ENCODE measurements at regions not wholly inside any gene's neighbourhood (a gene's known extent, or its start where the extent isn't known, plus 50 kb on each side); places are given as distances from the start of the nearest gene placed in this dataset.

GRCh38 chr2:15789381-15790062 lies 150.8 kb upstream of the MYCN start:
- TF ChIP-seq, protein P1, sequence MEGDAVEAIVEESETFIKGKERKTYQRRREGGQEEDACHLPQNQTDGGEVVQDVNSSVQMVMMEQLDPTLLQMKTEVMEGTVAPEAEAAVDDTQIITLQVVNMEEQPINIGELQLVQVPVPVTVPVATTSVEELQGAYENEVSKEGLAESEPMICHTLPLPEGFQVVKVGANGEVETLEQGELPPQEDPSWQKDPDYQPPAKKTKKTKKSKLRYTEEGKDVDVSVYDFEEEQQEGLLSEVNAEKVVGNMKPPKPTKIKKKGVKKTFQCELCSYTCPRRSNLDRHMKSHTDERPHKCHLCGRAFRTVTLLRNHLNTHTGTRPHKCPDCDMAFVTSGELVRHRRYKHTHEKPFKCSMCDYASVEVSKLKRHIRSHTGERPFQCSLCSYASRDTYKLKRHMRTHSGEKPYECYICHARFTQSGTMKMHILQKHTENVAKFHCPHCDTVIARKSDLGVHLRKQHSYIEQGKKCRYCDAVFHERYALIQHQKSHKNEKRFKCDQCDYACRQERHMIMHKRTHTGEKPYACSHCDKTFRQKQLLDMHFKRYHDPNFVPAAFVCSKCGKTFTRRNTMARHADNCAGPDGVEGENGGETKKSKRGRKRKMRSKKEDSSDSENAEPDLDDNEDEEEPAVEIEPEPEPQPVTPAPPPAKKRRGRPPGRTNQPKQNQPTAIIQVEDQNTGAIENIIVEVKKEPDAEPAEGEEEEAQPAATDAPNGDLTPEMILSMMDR (IDR thresholded peaks at IDR 0.05; ENCODE audit: extremely low read depth, missing control alignments) = no peak
- no peak for DNase-seq (ENCODE audit: low spot score)

- DNase-seq (ENCODE audit: low spot score) = no peak
- TF ChIP-seq, protein P1 (IDR thresholded peaks at IDR 0.05; ENCODE audit: extremely low read depth, missing control alignments) = no peak
These were observed 150.0 kb upstream of the MYCN start for GRCh38 chr2:15790326-15790725.

DNA sequence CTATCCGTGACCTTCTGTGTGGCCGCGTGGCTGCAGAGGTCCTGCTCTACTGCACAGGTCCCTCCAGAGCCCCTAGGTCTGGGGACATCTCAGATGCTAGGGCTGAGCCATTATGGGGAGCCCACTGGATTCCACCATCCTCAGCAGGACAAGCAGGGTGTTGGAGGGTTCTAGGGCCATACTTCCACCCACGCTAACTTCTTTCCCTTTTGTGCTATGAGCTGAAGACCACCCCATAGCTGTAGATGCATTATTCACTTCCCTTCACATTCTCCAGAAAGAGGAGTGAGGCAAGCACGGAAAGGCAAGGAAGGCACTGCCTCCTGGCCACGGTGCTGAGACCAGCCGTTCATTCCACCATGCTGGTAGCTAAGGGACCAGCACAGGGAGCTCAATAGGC lies 149.5 kb upstream of the MYCN start:
- TF ChIP-seq, protein P1 (IDR thresholded peaks at IDR 0.05; ENCODE audit: extremely low read depth, missing control alignments) = no peak
- DNase-seq (ENCODE audit: low spot score) = no peak

DNA sequence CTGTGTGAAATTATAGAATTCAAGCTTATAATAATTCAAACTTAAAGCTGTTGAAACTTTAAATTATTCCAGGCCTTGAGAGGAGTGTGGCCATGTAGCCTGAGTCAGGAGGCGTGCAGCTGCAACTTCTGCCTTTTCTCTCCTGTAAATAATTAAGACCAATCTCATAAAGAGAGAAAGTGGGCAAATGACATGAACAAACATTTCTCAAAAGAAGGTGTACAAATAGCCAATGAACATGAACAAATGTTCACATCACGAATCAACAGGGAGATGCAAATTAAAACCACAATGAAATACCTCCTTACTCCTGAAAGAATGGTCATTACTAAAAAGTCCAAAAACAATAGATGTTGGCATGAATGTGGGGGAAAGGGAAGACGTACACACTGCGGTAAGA lies 149.1 kb upstream of the MYCN start:
- DNase-seq (ENCODE audit: low spot score) = no peak
- TF ChIP-seq, protein P1 (IDR thresholded peaks at IDR 0.05; ENCODE audit: extremely low read depth, missing control alignments) = no peak

DNA sequence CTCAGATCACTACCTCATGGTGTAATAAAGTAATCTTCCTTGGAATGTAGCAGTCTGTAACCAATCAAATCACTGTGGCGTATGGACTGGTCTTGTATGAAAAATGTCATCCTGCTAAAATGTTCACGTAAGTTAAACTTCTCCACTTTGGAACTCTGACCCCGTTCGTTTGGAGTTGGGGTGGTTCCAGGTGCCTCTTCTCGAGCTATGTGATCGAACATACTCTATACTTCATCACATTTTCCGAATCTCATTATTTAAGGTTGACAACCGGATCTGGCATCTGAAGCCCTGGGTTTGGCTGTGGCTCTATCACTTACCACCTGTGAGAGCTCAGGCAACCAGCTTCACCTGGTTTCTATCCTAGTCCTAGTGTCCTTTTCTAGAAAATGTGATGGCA lies 148.0 kb upstream of the MYCN start:
- DNase-seq (ENCODE audit: low spot score) = no peak
- TF ChIP-seq, protein P1 (IDR thresholded peaks at IDR 0.05; ENCODE audit: extremely low read depth, missing control alignments) = no peak

GRCh38 chr2:15793078-15793913 lies 147.1 kb upstream of the MYCN start:
- TF ChIP-seq, protein P1 (IDR thresholded peaks at IDR 0.05; ENCODE audit: extremely low read depth, missing control alignments) = no peak
- DNase-seq (ENCODE audit: low spot score) = no peak

DNA sequence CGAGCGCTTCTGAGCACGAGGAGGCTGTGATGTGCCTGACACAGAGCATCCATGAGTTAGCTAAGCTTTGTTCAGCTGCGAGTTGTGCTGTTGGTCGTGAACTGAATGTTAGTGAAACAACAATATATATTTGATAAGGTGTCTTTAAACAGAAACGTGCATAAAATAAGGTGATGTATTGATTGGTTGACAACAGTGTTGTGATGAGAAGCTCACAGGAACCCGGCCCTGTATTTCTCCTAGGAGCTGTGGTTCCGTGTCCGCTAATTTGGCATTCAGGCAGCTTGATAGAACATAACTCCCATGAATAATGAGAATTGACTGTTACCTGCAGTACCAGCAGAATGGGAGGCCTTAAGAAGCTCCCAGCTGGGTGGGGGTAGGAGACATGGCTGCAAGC lies 146.4 kb upstream of the MYCN start:
- TF ChIP-seq, protein P1 (IDR thresholded peaks at IDR 0.05; ENCODE audit: extremely low read depth, missing control alignments) = no peak
- no peak for DNase-seq (ENCODE audit: low spot score)
